ENCODE measurements at regions not wholly inside any gene's neighbourhood (a gene's known extent, or its start where the extent isn't known, plus 50 kb on each side); places are given as distances from the start of the nearest gene placed in this dataset.

DNA sequence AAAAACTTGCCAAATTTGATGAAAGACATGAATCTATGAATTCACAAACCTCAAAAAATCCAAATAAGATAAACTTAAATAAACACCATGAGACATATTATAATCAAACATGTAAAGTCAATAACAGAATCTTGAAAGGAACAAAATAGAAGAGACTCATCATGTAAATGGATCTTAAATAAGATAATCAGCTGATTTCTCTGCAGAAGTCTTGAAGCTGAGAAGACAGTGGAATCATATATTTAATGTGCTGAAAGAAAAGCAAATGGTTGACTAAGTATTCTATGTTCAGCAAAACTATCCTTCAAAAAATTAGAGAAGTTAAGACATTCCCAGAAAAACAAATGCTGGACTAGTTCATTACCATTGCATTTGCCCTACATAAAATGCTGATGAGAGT is 215.7 kb upstream of the SPIN4 start:
- TF ChIP-seq EZH2 (IDR thresholded peaks at IDR 0.05; ENCODE audit: low read depth, unreplicated experiment): no peak
- TF ChIP-seq, protein P1, sequence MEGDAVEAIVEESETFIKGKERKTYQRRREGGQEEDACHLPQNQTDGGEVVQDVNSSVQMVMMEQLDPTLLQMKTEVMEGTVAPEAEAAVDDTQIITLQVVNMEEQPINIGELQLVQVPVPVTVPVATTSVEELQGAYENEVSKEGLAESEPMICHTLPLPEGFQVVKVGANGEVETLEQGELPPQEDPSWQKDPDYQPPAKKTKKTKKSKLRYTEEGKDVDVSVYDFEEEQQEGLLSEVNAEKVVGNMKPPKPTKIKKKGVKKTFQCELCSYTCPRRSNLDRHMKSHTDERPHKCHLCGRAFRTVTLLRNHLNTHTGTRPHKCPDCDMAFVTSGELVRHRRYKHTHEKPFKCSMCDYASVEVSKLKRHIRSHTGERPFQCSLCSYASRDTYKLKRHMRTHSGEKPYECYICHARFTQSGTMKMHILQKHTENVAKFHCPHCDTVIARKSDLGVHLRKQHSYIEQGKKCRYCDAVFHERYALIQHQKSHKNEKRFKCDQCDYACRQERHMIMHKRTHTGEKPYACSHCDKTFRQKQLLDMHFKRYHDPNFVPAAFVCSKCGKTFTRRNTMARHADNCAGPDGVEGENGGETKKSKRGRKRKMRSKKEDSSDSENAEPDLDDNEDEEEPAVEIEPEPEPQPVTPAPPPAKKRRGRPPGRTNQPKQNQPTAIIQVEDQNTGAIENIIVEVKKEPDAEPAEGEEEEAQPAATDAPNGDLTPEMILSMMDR (conservative IDR thresholded peaks at IDR 0.05; ENCODE audit: low read depth in 2 of 2): no peak
- TF ChIP-seq POLR2AphosphoS5 (IDR thresholded peaks at IDR 0.05; ENCODE audit: low read depth): no peak
- TF ChIP-seq ZNF462 (CRISPR knock-in tag; IDR thresholded peaks at IDR 0.05): no peak
- TF ChIP-seq CREB1 (CRISPR knock-in tag; IDR thresholded peaks at IDR 0.05; ENCODE audit: low read depth): no peak
- no peak for TF ChIP-seq EZH2phosphoT487 (IDR thresholded peaks at IDR 0.05; ENCODE audit: unreplicated experiment)
- TF ChIP-seq REST (IDR thresholded peaks at IDR 0.05; ENCODE audit: unreplicated experiment): no peak
- no peak for TF ChIP-seq NANOG (IDR thresholded peaks at IDR 0.05; ENCODE audit: borderline replicate concordance)
- no peak for TF ChIP-seq ETS1 (IDR thresholded peaks at IDR 0.05)
- TF ChIP-seq JUNB (IDR thresholded peaks at IDR 0.05; ENCODE audit: unreplicated experiment): no peak
- TF ChIP-seq ZNF331 (CRISPR knock-in tag; IDR thresholded peaks at IDR 0.05; ENCODE audit: low read depth): no peak
- TF ChIP-seq STAT1 (IDR thresholded peaks at IDR 0.05; ENCODE audit: unreplicated experiment): no peak

Measured in GM23338 (cell line).